Limb (tissue), 2 donors: ENCODE measurements at regions not wholly inside any gene's neighbourhood (a gene's known extent, or its start where the extent isn't known, plus 50 kb on each side); places are given as distances from the start of the nearest gene placed in this dataset.
"Not testable (repeated sequence)": the region's sequence is repeated elsewhere in the genome, so short reads cannot be mapped to it uniquely, and the experiment has no call there.

Source experiments
- DNase-seq, 2 donors: peaks; one replicate each; pipeline ENCODE4 v3.0.0-alpha.2; 2016; ENCODE audit errors: extremely low spot score in 2 of 2

GRCh38 chrY:7879245-7879644, 967.7 kb upstream of the AMELY start:
- DNase-seq, result no peak

GRCh38 chrY:7878719-7879118, 967.2 kb upstream of the AMELY start:
- no peak for DNase-seq

GRCh38 chrY:7877458-7877857, 965.9 kb upstream of the AMELY start:
- DNase-seq, result no peak

GRCh38 chrY:7874080-7874479, 962.5 kb upstream of the AMELY start:
- peak in 1 of 2 donors; percentile 8 for DNase-seq

GRCh38 chrY:7871304-7871932, 959.9 kb upstream of the AMELY start:
- no peak for DNase-seq

- no peak for DNase-seq
Measured at GRCh38 chrY:7866976-7867375, 955.4 kb upstream of the AMELY start.

- no peak for DNase-seq
Measured at GRCh38 chrY:7860781-7861614, 949.4 kb upstream of the AMELY start.

- no peak for DNase-seq
Measured at GRCh38 chrY:7850191-7850590, 938.6 kb upstream of the AMELY start.

GRCh38 chrY:7845776-7846175, 934.2 kb upstream of the AMELY start:
- DNase-seq, result no peak

GRCh38 chrY:7837046-7837445, 925.5 kb upstream of the AMELY start:
- no peak for DNase-seq

- no peak for DNase-seq
Measured at GRCh38 chrY:7836366-7836765, 924.8 kb upstream of the AMELY start.

GRCh38 chrY:7835416-7835815, 923.9 kb upstream of the AMELY start:
- no peak for DNase-seq

- no peak for DNase-seq
Measured at GRCh38 chrY:7834284-7834683, 922.7 kb upstream of the AMELY start.

- not testable (repeated sequence) for DNase-seq
Measured at GRCh38 chrY:7830881-7831280, 919.3 kb upstream of the AMELY start.

GRCh38 chrY:7826533-7826932, 915.0 kb upstream of the AMELY start:
- no peak for DNase-seq

GRCh38 chrY:7825874-7826273, 914.3 kb upstream of the AMELY start:
- DNase-seq, result no peak

- no peak for DNase-seq
Measured at GRCh38 chrY:7821295-7822035, 909.9 kb upstream of the AMELY start.

- peak in 1 of 2 donors; percentile 2 for DNase-seq
Measured at GRCh38 chrY:7818924-7819323, 907.4 kb upstream of the AMELY start.

- no peak for DNase-seq
Measured at GRCh38 chrY:7816567-7816966, 905.0 kb upstream of the AMELY start.

GRCh38 chrY:7815921-7816320, 904.4 kb upstream of the AMELY start:
- no peak for DNase-seq

- DNase-seq, result no peak
Measured at GRCh38 chrY:7815285-7815684, 903.7 kb upstream of the AMELY start.

GRCh38 chrY:7814361-7814760, 902.8 kb upstream of the AMELY start:
- DNase-seq, result no peak
